Aorta (tissue), 5 donors: ENCODE measurements at regions not wholly inside any gene's neighbourhood (a gene's known extent, or its start where the extent isn't known, plus 50 kb on each side); places are given as distances from the start of the nearest gene placed in this dataset.

ENCODE experiments used
- ATAC-seq: fragments of 200-7000 bp; cut with Tn5 transposase; one replicate; pipeline ENCODE4 v1.9.1; 2022; ENCODE audit warnings: moderate library complexity; ENCODE audit not compliant: low FRiP score
- DNase-seq, 2 donors: peaks; one replicate each; pipeline ENCODE4 v3.0.0-alpha.2; 2020
- H3K27ac ChIP-seq, 2 donors: one replicate each; pipeline ENCODE4 v1.5.1; 2013; ENCODE audit warnings: low read length in 2 of 2, mild to moderate bottlenecking in 2 of 2, moderate library complexity in 2 of 2, control low read depth in 1 of 2, inconsistent platforms in 1 of 2, low read depth in 1 of 2
- H3K27me3 ChIP-seq, 2 donors: one replicate each; pipeline ENCODE4 v1.6.1; 2013; ENCODE audit warnings: control low read depth in 1 of 2, low read length in 1 of 2, mild to moderate bottlenecking in 1 of 2, moderate library complexity in 1 of 2; ENCODE audit not compliant: insufficient read depth in 2 of 2, control insufficient read depth in 1 of 2
- H3K36me3 ChIP-seq, 2 donors: one replicate each; pipeline ENCODE4 v1.6.1; 2013; ENCODE audit warnings: control low read depth in 1 of 2, low read length in 1 of 2, mild to moderate bottlenecking in 1 of 2; ENCODE audit not compliant: insufficient read depth in 2 of 2, control insufficient read depth in 1 of 2
- H3K4me1 ChIP-seq, 2 donors: one replicate each; pipeline ENCODE4 v1.6.1; 2013; ENCODE audit warnings: low read length in 2 of 2, control low read depth in 1 of 2, mild to moderate bottlenecking in 1 of 2, moderate library complexity in 1 of 2; ENCODE audit not compliant: insufficient read depth in 2 of 2, control insufficient read depth in 1 of 2
- H3K4me3 ChIP-seq, 2 donors: one replicate each; pipeline ENCODE4 v1.5.1; 2013; ENCODE audit warnings: low read length in 2 of 2, control low read depth in 1 of 2, mild to moderate bottlenecking in 1 of 2
- H3K9me3 ChIP-seq: one replicate; pipeline ENCODE4 v1.6.1; 2013; ENCODE audit warnings: mild to moderate bottlenecking, low read length; ENCODE audit not compliant: control insufficient read depth
- WGBS, 2 donors: extraction: QIAGEN DNeasy Blood & Tissue Kit; methylation state at CpG; one replicate each; pipeline ENCODE4 v1.1.7; 2013; 5-methylcytosine and 5-hydroxymethylcytosine counted together
- intact Hi-C, 2 donors: fragments of 100-400 bp; cut with DNase I; formaldehyde crosslinking; loops; one replicate each; pipeline versions ENCODE4 v1.14.2 to v1.15.0; 2022
- donor health status: healthy with polysubstance abuse.
- donor health status: Bipolar disorder and iron deficiency.
- donor health status: DM: no; HTN: no; CAD: no.
- donor health status: DM: no; HTN: no; CAD: no.
- donor health status: DM: yes; HTN: yes; CAD: no.

DNA sequence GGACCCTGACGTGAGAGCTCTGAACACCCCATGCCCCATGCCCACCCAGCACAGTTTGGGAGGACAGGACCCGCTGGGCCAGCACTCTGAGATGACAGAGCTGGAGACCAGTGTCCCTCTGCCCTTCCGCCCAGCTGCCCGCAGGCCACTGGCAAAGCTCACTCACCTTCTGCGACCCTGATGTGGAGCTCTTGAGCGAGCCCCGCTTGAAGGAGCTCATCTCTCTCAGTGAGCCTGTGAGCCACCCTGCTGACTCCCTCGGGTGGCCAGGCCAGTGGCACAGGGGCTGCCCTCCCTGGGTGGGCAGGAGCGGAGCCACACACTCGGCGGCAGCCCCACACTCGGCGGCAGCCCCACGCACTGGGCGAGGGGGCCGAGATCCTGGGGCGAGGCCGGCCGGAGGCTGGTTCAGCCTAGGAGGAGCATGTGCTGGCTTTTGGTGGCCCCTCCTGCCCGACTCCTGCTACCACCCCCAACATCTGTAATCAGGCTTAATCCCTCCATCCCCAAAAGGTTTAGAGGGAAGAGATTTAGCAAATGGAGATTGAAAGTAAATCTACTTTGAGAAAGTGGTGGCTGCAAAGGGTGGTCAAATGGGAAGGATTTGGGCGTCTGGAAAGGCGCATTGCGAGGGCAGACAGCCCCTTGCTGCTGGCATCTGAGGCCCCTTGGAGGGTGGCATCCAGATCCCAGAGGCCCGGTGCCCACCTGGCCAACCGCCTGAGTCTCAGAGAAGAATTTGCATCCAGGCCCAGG, 59.4 kb upstream of the TRPM1 start:
- H3K4me3 ChIP-seq: no peak overlapping the region
- 91 to 93% methylated on average over 25 of the region's 25 CpGs for WGBS, 2 donors
- no peaks in the 10 kb centered on the region for H3K36me3 ChIP-seq
- no peaks in the 10 kb centered on the region for H3K27me3 ChIP-seq
- no peak for DNase-seq
- H3K9me3 ChIP-seq: no peaks in the 10 kb centered on the region
- no peak overlapping the region for H3K27ac ChIP-seq
- intact Hi-C loops: no loop called here
- no peak for ATAC-seq
- no peaks in the 10 kb centered on the region for H3K4me1 ChIP-seq

DNA sequence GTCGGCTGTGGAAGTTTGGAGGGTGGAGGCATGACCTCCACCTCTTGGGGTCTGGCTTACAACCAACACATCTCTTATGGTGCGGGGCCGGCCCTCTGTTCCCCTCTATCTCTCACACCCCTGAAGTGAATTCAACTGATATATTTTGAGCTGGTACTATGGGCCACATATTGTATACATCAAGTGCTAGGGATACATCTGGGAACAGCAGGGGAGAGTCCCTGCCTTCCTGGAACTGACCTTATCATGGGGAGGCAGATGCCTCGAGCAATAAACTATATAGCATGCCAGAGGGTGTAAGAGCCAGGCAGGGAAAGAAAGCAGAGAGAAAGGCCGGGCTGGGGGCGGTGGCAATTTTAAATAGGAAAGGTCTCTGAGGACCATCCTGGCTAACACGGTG, 60.4 kb upstream of the TRPM1 start:
- intact Hi-C loops: no loop called here
- H3K9me3 ChIP-seq: no peaks in the 10 kb centered on the region

DNA sequence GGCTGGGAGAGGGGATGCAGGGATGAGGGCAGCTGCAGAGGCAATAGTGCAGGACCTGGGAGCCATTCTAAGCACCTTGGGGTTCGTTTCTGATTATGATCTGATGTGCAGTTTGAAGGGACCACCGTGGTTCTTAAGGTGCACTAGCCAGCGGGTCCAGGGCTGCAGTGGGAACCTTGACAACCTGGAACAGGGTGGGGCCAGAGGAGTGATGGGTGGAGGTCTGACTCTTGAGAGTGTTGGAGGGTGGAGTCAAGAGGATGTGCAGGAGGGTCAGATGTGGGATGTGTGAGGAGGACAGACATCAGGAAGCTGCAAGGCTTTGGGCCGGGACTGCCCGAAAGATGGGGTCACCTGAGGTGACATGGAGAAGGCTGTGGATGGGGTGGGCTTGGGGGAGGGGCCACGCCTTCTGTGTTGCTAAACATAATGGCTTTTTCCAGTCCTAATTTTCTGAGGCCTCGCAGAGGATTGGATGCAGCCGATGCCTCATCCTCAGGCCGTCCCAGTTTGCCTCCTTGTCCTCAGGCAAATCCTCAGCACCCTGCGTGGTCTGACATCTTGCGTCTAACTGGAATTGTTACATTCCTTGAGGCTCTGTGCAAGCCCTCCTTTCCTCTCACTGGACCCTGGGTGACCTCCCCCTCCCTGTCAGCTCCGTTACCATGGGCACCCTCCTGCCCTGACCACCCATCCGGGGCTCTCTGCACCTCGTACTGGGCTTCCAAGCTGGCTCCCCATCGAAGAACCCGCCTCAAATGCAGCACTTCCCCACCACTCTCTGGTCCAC, 61.4 kb upstream of the TRPM1 start:
- no peaks in the 10 kb centered on the region for H3K4me1 ChIP-seq
- no peaks in the 10 kb centered on the region for H3K36me3 ChIP-seq
- H3K4me3 ChIP-seq: no peak overlapping the region
- no peak for ATAC-seq
- H3K27me3 ChIP-seq: no peaks in the 10 kb centered on the region
- DNase-seq: no peak
- intact Hi-C loops: no loop called here
- H3K27ac ChIP-seq: no peak overlapping the region
- 89 to 90% methylated on average over 16 of the region's 16 CpGs for WGBS, 2 donors
- no peaks in the 10 kb centered on the region for H3K9me3 ChIP-seq

More for the DNA sequence above, 60.4 kb upstream of the TRPM1 start:
- DNase-seq: no peak
- Histone ChIP-seq H3K27me3 (no peaks in the 10 kb centered on the region), H3K36me3 (no peaks in the 10 kb centered on the region), H3K4me1 (no peaks in the 10 kb centered on the region), H3K27ac (no peak overlapping the region), H3K4me3 (no peak overlapping the region)
- ATAC-seq: no peak
- 92 to 97% methylated on average over 7 of the region's 7 CpGs for WGBS, 2 donors

DNA sequence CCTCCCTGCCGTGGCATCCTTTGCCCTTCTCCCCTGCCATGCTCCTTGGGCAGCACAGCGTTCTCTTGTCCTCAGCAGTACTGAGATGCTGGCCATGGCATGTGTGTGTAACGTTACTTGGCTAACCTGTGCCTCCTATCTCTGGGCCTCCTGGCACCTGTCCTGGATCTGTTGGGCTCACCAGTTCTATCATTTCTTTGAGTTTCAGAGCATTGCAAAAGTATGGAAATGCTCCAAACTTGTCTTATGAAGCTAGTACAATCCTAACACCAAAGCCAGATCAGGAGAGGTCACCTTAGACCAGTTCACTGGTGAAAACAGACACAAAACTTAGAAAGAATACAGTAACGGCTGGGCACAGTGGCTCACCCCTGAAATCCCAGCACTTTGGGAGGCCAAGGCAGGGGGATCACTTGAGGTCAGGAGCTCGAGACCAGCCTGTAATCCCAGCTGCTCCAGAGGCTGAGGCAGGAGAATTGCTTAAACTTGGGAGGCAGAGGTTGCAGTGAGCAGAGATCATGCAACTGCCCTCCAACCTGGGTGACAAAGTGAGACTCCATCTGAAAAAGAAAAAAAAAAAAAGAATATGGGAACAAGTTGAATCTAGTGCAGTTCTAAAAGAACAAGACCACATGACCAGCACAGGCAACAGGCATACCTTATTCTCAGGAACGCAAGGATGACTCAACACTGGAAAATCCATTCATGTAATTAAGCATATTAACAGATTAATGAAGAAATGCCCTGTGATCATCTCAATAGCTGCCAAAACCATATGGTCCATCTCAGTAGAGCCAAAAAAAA, 62.4 kb upstream of the TRPM1 start:
- Histone ChIP-seq H3K4me1 (no peaks in the 10 kb centered on the region), H3K4me3 (no peak overlapping the region), H3K27me3 (no peaks in the 10 kb centered on the region), H3K9me3 (no peaks in the 10 kb centered on the region), H3K36me3 (no peaks in the 10 kb centered on the region), H3K27ac (no peak overlapping the region)
- no peak for DNase-seq
- intact Hi-C loops: no loop called here
- WGBS, 2 donors: 66 to 72% methylated on average over 6 of the region's 6 CpGs
- no peak for ATAC-seq

DNA sequence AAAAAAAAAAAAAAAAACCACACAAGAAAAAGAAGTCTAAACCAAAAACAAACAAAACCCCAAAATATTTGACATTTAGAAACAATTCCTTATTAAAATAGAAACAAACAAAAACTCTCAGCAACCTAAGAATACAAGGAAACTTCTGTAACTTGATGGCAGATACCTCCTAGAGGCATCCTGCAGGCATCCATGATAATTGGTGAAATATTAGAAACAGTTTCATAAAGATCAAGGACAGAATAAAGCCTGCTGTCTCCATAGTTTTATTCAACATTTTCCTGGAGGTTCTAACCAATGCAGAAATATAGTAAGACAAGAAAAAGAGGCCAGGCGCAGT, 63.0 kb upstream of the TRPM1 start:
- ATAC-seq (no peak), DNase-seq (no peak)
- H3K4me3 ChIP-seq: no peak overlapping the region
- intact Hi-C loops: no loop called here
- no peak overlapping the region for H3K27ac ChIP-seq
- 88 to 98% methylated on average over 1 of the region's 1 CpG for WGBS, 2 donors
- no peaks in the 10 kb centered on the region for H3K36me3 ChIP-seq
- H3K9me3 ChIP-seq: no peaks in the 10 kb centered on the region
- no peaks in the 10 kb centered on the region for H3K4me1 ChIP-seq
- H3K27me3 ChIP-seq: no peaks in the 10 kb centered on the region

DNA sequence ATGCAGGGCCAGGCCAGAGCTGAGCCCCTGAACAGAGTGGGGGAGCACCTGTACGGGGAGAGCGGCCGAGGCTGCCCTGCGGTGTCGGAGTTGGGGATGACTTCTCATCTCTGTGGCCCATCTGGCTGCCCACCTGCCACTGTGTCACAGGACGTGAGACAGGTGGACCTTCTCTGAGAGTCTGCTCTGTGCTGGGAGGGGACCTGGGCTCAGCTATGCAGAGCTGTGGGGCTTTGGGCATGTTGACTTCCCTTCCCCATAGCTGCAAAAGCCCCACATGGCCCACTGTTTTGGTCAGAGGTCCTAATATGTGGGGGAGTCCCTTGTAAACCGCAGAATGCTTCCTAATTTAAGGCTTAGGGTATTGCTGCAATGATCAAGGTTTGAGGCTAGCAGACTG, 68.0 kb upstream of the TRPM1 start:
- DNase-seq (no peak), ATAC-seq (no peak)
- Histone ChIP-seq H3K4me1 (no peaks in the 10 kb centered on the region), H3K27me3 (no peaks in the 10 kb centered on the region), H3K27ac (no peak overlapping the region), H3K9me3 (no peaks in the 10 kb centered on the region), H3K4me3 (no peak overlapping the region), H3K36me3 (no peaks in the 10 kb centered on the region)
- WGBS, 2 donors: 93 to 96% methylated on average over 6 to 7 of the region's 7 CpGs
- intact Hi-C loops: no loop called here

DNA sequence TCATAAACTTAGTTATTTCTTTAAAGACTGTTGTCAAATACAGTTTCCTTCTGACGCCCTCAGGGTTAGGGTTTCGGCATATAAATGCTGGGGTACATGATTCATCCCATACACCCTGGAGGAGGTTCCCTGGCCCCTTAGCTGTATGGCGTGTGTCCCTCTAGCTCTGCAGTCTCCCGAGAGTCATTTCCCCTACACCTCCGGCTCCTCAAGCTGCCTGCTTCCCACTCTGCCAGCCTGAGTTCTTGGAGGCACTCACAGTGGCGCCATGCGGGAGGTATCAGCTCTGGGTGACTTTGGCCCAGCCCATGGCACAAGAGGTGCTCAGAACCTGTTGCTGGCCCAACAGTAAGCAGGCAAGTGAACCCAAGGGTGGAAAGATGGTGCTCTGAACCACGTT, 70.2 kb upstream of the TRPM1 start:
- DNase-seq (no peak), ATAC-seq (no peak)
- Histone ChIP-seq H3K27ac (no peak overlapping the region), H3K9me3 (no peaks in the 10 kb centered on the region), H3K36me3 (no peaks in the 10 kb centered on the region), H3K4me3 (no peak overlapping the region), H3K4me1 (no peaks in the 10 kb centered on the region), H3K27me3 (no peaks in the 10 kb centered on the region)
- 87 to 89% methylated on average over 8 of the region's 8 CpGs for WGBS, 2 donors
- intact Hi-C loops: no loop called here

DNA sequence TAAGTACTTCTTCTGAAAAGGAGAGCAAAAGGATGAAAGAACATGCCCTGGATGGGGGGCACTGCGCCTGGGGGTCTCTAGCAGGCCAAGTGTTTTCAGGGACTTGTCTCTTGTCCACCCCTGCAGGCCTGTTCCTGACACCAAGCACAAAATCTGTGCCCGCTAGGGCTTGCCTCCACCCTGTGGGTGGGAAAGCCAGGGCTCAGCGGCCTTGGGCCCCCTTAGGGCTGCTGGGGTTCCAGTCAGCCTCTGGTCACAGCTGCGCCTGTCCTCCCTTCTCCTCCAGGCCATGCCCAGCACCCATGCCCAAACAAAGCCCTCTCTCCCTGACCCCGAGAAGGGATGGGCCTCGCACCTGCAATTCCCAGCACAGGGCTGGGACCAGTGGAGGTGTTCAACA, 71.1 kb upstream of the TRPM1 start:
- H3K9me3 ChIP-seq: no peaks in the 10 kb centered on the region
- WGBS, 2 donors: 95 to 96% methylated on average over 6 of the region's 6 CpGs
- intact Hi-C loops: no loop called here
- no peak overlapping the region for H3K4me3 ChIP-seq
- no peaks in the 10 kb centered on the region for H3K36me3 ChIP-seq
- no peak for DNase-seq
- H3K4me1 ChIP-seq: no peaks in the 10 kb centered on the region
- no peak for ATAC-seq
- no peak overlapping the region for H3K27ac ChIP-seq
- no peaks in the 10 kb centered on the region for H3K27me3 ChIP-seq
